ENCODE measurements at regions not wholly inside any gene's neighbourhood (a gene's known extent, or its start where the extent isn't known, plus 50 kb on each side); places are given as distances from the start of the nearest gene placed in this dataset.

GRCh38 chr4:4642496-4643000 lies 100.7 kb upstream of the STX18 start:
- no peaks in the 10 kb centered on the region; the same call in 1 of the 2 replicates for H4K20me1 ChIP-seq (replicated peaks; ENCODE audit: control insufficient read depth, insufficient read depth, low read length)
- H3K36me3 ChIP-seq (ENCODE audit: control insufficient read depth, insufficient read depth, low read length), result no peaks in the 10 kb centered on the region
- ATAC-seq, result no peak
- peaks cover 13 to 27% of the 10 kb centered on the region in 2 experiments; a peak in 3 of 5 replicates for H3K27me3 ChIP-seq (ENCODE audit: control insufficient read depth in 2 of 2, insufficient read depth in 2 of 2, low read length in 2 of 2)
- intact Hi-C loops (cut with micrococcal nuclease) (no loop called here), in situ Hi-C loops (cut with MboI) (no loop called here)
- no peak overlapping the region for H2AFZ ChIP-seq (ENCODE audit: low read depth, low read length)
- 23% methylated on average over 6 of the region's 6 CpGs for WGBS (ENCODE audit: insufficient coverage, low coverage, missing lambda C conversion rate)
- POLR2A ChIA-PET, result no interaction called here
- no peaks in the 10 kb centered on the region for H3K9me1 ChIP-seq (ENCODE audit: control insufficient read depth, insufficient read depth, low read length)
- no peak overlapping the region for H3K4me2 ChIP-seq (ENCODE audit: insufficient read depth, low read length)
- no peak overlapping the region for H3K9ac ChIP-seq (ENCODE audit: insufficient read depth in 1 of 2, low read depth in 2 of 2, low read length in 2 of 2)
- FAIRE-seq, result no peak
- no TSS peak for BruUV-seq (replicated peaks)
- CTCF ChIA-PET (ENCODE audit: low intra/inter-chr PET ratio), result no interaction called here
- H3K9me3 ChIP-seq (replicated peaks; ENCODE audit: control insufficient read depth, insufficient read depth, low read depth, low read length), result peaks cover 2% of the 10 kb centered on the region; the same call in 1 of the 2 replicates
- H3K4me1 ChIP-seq (replicated peaks in 1 of 2; ENCODE audit: control insufficient read depth in 2 of 2, insufficient read depth in 2 of 2, low read length in 2 of 2), result no peaks in the 10 kb centered on the region; a peak in 1 of 5 replicates
- TF ChIP-seq RBM15 (IDR thresholded peaks at IDR 0.05; ENCODE audit: insufficient read depth, low read length) (no peak), CBX1 (IDR thresholded peaks at IDR 0.05; ENCODE audit: low read depth) (no peak), PATZ1 (CRISPR knock-in tag; IDR thresholded peaks at IDR 0.05; ENCODE audit: borderline replicate concordance) (no peak), FOXM1 (IDR thresholded peaks at IDR 0.05; ENCODE audit: low read depth) (no peak), FOXM1 (CRISPR knock-in tag; IDR thresholded peaks at IDR 0.05; ENCODE audit: low read depth) (no peak), U2AF2 (optimal IDR thresholded peaks at IDR 0.05; ENCODE audit: low read depth, low read length) (no peak), ZFX (CRISPR knock-in tag; IDR thresholded peaks at IDR 0.05) (no peak), ETV6 (IDR thresholded peaks at IDR 0.05; ENCODE audit: borderline replicate concordance in 1 of 2, low read depth in 2 of 2, low read length in 1 of 2) (no peak), ETV6 (CRISPR knock-in tag; IDR thresholded peaks at IDR 0.05; ENCODE audit: borderline replicate concordance) (no peak)
- H3K79me2 ChIP-seq (ENCODE audit: control insufficient read depth, insufficient read depth, low read length), result no peaks in the 10 kb centered on the region
- no peak for DNase-seq (ENCODE audit: extremely low read depth in 1 of 4, low spot score in 3 of 4)
- no peak overlapping the region for H3K27ac ChIP-seq (ENCODE audit: extremely low read depth, low read depth, low read length)
- H3K4me3 ChIP-seq, result no peak overlapping the region

All from K562 (cell line).